ENCODE measurements at regions not wholly inside any gene's neighbourhood (a gene's known extent, or its start where the extent isn't known, plus 50 kb on each side); places are given as distances from the start of the nearest gene placed in this dataset.

DNA sequence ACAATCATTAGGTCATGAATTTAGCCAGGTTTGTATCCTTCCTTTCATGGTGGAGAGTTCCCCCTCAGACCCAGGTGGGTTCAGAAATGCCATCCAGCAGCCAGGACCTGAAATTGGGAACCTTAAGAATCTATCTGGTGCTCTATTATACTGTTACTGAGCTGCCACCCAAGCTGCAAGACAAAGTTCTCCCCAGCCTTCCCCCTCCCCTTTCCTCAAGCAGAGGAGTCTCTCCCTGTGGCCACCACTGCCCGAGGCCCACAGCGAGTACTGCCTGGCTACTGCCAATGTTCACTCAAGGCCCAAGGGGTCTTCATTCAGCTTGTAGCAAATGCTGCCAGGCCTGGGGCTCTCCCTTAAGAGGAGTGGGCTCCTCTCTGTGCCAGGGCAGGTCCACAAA lies 133.8 kb downstream of the TMEM38B start:
- Mint-ChIP-seq H3K27ac (ENCODE audit: unreplicated experiment) (no peak overlapping the region), H3K36me3 (ENCODE audit: unreplicated experiment) (no peaks in the 10 kb centered on the region), H3K4me1 (ENCODE audit: low read depth, unreplicated experiment) (no peaks in the 10 kb centered on the region), H3K4me3 (ENCODE audit: unreplicated experiment) (no peak overlapping the region), H3K9me3 (ENCODE audit: unreplicated experiment) (no peaks in the 10 kb centered on the region), H3K27me3 (ENCODE audit: unreplicated experiment) (no peaks in the 10 kb centered on the region)
- TF ChIP-seq, protein P1, sequence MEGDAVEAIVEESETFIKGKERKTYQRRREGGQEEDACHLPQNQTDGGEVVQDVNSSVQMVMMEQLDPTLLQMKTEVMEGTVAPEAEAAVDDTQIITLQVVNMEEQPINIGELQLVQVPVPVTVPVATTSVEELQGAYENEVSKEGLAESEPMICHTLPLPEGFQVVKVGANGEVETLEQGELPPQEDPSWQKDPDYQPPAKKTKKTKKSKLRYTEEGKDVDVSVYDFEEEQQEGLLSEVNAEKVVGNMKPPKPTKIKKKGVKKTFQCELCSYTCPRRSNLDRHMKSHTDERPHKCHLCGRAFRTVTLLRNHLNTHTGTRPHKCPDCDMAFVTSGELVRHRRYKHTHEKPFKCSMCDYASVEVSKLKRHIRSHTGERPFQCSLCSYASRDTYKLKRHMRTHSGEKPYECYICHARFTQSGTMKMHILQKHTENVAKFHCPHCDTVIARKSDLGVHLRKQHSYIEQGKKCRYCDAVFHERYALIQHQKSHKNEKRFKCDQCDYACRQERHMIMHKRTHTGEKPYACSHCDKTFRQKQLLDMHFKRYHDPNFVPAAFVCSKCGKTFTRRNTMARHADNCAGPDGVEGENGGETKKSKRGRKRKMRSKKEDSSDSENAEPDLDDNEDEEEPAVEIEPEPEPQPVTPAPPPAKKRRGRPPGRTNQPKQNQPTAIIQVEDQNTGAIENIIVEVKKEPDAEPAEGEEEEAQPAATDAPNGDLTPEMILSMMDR (IDR thresholded peaks at IDR 0.05; ENCODE audit: partially characterized antibody, unreplicated experiment), result no peak
- DNase-seq, result no peak

DNA sequence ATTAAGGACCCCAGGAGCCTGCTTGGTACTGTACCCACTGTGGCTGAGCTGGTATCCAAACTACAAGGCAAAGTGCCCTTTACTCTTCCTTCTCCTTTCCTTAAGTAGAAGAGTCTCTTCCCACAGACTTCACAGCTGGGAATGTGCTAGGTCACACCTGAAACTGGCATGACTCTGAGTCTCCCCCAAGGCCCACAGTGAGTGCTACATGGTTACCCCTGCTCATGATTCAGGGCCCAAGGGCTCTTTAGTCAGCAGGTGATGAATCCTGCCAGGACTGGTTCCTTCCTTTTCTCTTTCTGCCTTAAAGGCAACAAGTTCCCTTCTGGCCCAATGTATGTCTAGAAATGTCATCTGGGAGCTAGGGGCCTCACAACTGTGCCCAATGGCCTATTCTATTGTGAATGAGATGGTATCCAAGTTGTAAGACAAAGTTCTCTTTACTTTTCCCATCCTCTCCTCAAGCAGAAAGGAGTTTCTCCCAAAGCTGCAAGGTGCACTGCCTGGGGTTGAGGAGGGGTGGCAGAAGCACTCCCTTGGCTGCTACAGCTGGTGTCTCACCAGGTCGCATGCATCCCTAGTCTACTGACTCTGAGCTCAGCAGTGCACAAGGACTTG lies 134.4 kb downstream of the TMEM38B start:
- Mint-ChIP-seq H3K4me3 (ENCODE audit: unreplicated experiment) (no peak overlapping the region), H3K9me3 (ENCODE audit: unreplicated experiment) (no peaks in the 10 kb centered on the region), H3K4me1 (ENCODE audit: low read depth, unreplicated experiment) (no peaks in the 10 kb centered on the region), H3K27ac (ENCODE audit: unreplicated experiment) (no peak overlapping the region), H3K36me3 (ENCODE audit: unreplicated experiment) (no peaks in the 10 kb centered on the region), H3K27me3 (ENCODE audit: unreplicated experiment) (no peaks in the 10 kb centered on the region)
- TF ChIP-seq, protein P1 (IDR thresholded peaks at IDR 0.05; ENCODE audit: partially characterized antibody, unreplicated experiment), result no peak
- no peak for DNase-seq

DNA sequence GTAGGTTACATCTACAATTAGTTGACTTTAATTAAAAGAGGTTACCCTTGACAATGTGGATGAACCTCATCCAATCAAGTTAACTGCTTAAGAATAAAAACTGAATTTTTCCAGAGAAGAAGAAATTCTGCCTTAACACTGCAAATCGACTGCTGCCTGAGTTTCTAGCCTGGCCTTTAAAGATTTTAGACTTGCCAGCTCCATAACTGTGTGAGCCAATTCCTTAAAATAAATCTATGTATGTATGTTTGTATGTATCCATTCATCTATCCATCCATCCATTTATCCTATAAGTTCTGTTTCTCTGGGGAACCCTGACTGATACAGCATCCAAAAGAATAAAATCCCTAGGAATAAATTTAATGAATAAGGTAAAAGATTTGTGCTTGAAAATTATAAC lies 136.1 kb downstream of the TMEM38B start:
- no peak for DNase-seq
- Mint-ChIP-seq H3K36me3 (ENCODE audit: unreplicated experiment) (no peaks in the 10 kb centered on the region), H3K27me3 (ENCODE audit: unreplicated experiment) (no peaks in the 10 kb centered on the region), H3K4me3 (ENCODE audit: unreplicated experiment) (no peak overlapping the region), H3K27ac (ENCODE audit: unreplicated experiment) (no peak overlapping the region), H3K9me3 (ENCODE audit: unreplicated experiment) (no peaks in the 10 kb centered on the region), H3K4me1 (ENCODE audit: low read depth, unreplicated experiment) (peaks cover 3% of the 10 kb centered on the region)
- TF ChIP-seq, protein P1 (IDR thresholded peaks at IDR 0.05; ENCODE audit: partially characterized antibody, unreplicated experiment), result no peak

DNA sequence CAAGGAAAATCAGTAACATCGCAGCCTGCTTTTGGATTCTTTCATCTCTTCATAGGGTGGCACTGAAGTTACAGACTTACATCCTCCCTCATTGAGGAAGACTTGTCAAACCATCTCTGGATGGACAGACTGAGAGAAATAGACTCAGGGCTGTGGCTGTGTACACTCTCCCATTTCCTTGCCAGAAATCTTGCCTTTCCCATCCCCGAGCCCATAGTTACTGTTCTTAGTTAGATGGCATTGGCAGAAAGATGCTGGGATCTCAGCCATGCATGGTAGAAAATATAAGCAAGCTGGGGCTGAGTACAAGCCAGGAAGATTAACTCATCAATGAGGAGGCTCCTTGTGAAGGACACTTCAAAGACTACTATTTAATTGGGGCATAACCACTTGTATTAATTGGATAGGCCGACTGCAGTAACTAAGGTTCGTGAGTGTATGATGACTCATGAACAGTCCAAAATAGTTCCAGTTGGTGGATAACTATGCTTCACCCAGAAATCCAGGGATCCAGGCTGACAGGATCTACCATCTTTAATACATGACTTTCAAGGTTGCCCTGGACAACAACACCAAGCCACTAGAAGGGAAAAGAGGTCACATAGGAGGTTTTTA lies 137.9 kb downstream of the TMEM38B start:
- Mint-ChIP-seq H3K9me3 (ENCODE audit: unreplicated experiment) (no peaks in the 10 kb centered on the region), H3K4me3 (ENCODE audit: unreplicated experiment) (no peak overlapping the region), H3K36me3 (ENCODE audit: unreplicated experiment) (no peaks in the 10 kb centered on the region), H3K27me3 (ENCODE audit: unreplicated experiment) (no peaks in the 10 kb centered on the region), H3K4me1 (ENCODE audit: low read depth, unreplicated experiment) (peaks cover 12% of the 10 kb centered on the region), H3K27ac (ENCODE audit: unreplicated experiment) (no peak overlapping the region)
- TF ChIP-seq, protein P1 (IDR thresholded peaks at IDR 0.05; ENCODE audit: partially characterized antibody, unreplicated experiment), result no peak
- no peak for DNase-seq

DNA sequence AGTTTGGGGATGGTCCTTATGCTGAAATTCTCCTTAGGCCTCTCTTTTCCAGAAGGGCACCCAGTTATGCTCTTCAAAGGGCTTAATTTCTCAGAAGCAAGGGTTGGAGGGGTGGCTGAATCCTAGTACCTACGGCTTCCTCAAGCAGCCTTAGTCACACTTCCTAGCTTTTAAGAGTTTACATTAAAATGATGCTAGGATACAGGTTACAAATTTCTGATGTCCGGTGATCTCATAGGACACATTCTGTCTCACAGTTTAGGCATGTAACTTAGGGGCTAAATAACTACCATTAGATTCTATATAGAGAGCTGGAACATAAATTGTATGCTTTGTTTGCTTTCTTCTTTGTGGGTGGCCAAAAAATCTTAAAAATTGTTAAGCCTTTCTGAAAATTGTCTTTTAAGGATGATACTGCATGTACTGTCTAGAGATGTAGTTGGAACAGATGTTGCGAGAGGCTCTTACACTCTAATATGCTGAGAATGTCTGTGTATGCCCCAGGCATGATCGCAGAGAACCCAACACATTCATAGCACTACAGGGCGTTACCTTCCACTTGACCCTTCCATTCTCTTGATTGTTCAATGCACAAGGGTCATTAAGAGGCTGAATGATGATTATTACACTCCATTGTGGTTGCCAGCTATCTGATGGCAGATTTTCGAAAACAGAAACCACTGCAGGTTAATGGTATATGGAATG lies 139.1 kb downstream of the TMEM38B start:
- H3K27ac Mint-ChIP-seq (ENCODE audit: unreplicated experiment), result no peak overlapping the region
- TF ChIP-seq, protein P1 (IDR thresholded peaks at IDR 0.05; ENCODE audit: partially characterized antibody, unreplicated experiment), result no peak
- H3K27me3 Mint-ChIP-seq (ENCODE audit: unreplicated experiment), result peaks cover 1% of the 10 kb centered on the region
- no peak overlapping the region for H3K4me3 Mint-ChIP-seq (ENCODE audit: unreplicated experiment)
- peaks cover 12% of the 10 kb centered on the region for H3K4me1 Mint-ChIP-seq (ENCODE audit: low read depth, unreplicated experiment)
- H3K9me3 Mint-ChIP-seq (ENCODE audit: unreplicated experiment), result no peaks in the 10 kb centered on the region
- no peaks in the 10 kb centered on the region for H3K36me3 Mint-ChIP-seq (ENCODE audit: unreplicated experiment)
- no peak for DNase-seq

Data from glutamatergic neuron (in vitro differentiated cells).